ENCODE measurements at regions not wholly inside any gene's neighbourhood (a gene's known extent, or its start where the extent isn't known, plus 50 kb on each side); places are given as distances from the start of the nearest gene placed in this dataset.

DNA sequence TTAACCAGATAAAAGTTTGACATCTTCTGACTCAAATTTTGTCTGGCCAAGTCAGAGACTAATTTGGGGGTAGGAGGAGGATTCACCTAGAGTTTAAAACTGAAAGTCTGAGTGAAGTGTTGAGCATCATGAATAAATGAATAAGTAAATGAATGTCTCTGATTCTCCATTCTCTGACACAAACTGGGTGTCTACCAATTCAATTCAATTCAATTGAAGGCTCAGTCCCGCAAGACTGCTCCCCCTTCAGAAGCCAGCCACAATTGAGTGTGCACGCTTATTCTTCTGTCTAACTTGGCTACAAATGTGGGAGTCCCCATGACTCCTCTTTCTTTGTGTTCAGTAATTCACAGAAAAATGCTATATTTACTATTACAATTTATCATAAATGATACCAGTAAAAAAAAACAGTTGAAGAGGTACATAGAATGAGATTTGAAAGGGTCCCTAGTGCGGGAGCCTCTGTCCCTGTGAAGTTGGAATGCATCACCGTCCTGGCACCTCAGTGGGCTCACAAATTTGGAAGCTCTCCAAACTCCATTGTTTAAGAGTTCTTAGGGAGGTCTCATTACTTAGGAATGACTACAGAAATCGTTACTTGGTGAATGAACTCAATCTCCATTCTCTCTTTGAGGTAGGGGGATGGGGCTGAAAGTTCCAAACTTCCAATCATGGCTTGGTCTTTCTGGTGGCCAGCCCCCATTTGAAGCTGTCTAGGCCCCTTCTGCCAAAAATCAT is 243.7 kb upstream of the PHYHIPL start:
- no peak for DNase-seq (ENCODE audit: low spot score)

DNA sequence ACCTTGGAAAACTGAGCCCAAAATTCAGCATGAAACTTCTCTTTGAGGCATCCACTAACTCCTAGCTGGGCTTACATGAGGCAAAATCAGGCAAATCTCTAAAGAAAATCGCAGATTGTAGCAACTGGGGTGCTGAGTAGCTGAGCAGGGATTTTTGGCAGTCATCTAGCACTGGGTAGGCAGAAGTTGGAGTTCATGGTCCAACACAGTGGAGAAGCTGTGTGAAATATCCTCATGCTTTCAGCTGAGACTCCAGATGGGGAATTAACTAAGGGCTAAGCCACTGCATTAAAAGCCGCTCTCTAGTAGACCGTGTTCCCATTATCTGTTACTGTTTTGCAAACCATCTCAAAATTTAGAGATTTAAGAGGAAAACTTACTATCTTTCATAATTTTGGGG is 240.1 kb upstream of the PHYHIPL start:
- no peak for DNase-seq (ENCODE audit: low spot score)

DNA sequence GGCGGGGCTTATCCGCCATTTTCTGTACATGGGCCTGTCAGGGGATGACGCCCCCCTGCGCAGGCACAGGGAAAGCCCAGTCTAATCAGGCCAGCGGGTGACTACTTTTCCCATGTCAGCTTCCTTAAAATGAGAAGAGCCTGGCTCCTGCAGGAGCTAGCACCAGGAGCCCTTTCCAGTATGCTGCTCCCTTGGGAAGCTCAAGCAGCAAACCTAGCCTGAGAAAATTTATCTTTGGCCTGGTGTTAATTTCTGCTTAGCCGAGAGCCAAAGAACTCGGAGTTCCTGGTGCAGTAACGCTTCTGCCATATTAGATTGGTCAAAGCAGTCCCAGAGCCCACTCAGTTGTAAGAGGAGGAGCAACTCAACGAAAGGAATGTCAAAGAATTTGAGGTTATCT is 239.0 kb upstream of the PHYHIPL start:
- DNase-seq (ENCODE audit: low spot score): no peak

DNA sequence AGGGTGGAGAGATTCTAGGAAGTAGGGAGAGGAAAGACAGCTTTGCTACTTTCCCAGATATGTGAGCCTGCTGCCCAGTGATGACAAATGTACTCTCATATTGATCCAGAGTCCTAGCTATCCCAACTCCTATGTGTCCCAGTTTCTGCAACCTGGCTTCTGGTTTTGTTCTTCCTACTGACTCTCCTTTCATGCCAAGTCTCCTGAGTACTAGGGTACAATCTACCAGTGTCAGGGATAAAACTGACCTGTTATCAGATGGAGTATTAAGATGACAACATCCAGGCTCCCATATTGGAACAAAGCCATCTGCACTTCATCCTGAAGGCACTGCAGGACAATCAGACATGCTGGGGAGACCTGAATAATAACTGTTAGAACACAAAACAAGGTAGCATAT is 233.7 kb upstream of the PHYHIPL start:
- DNase-seq (ENCODE audit: low spot score): no peak

DNA sequence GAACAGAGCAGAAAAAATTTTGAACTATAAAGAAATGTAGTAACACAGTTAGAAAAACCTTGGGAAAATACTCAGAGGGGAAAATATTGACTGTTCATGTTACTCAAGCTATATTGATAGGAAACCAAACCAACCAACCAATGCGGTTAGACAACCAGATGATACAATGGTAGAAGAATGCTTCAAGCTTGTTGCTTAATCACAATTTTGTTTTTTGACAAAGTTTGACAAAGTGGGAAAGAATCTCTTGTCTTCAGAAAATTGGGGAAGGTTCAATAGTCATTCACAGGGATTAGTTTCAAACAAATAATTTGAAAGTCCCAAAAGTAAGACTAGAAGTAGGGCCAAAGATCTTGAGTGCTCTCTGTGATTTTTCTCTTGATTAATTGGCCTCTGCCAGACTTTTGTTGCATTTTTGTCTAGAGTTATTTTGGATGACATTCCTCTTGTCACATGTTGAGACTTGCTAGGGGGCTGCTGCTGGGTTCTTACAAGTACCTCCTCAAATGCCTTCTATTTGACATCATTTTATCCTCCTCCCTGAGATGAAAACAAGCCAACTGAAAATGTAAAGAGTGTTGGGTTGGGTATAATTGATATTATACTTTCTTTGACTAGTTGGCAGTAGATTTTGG is 233.1 kb upstream of the PHYHIPL start:
- DNase-seq (ENCODE audit: low spot score): no peak

DNA sequence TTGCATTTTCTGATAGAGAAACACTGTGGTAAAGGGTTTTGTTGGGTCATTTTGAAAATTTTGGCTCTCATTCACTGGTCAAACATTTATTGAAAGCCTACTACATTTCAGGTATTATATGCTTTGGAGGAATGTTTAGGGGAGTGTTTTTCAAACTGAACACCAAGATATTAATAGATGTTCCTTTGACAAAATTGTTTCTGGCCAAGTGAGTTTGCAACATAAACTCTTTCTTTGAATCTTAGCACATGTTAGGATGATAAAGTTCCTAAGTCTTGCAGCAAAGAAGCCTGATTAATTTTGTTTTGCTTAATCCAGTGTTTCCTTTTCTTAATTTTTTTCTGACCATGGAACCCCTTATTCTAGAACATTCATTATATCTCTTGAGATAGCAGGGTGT is 232.5 kb upstream of the PHYHIPL start:
- DNase-seq (ENCODE audit: low spot score): no peak

DNA sequence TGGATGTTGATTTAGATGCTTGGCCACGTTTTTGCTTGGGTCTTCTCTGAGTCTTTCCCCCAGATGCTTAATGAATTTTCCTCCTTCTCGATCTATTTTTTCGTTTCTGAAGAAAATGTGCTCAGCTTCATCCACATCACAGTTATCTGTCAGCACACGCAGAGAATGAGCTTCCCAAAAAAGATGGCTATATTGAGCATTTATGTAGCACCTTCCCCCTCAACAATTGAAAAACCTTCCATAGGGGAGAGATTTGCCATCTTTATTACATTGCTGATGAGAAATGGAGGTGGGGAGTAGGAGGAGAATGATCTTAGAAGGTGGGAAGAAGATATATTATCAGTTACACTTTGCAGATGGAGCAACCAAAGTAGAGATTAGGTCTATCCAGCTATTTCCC is 228.1 kb upstream of the PHYHIPL start:
- no peak for DNase-seq (ENCODE audit: low spot score)

DNA sequence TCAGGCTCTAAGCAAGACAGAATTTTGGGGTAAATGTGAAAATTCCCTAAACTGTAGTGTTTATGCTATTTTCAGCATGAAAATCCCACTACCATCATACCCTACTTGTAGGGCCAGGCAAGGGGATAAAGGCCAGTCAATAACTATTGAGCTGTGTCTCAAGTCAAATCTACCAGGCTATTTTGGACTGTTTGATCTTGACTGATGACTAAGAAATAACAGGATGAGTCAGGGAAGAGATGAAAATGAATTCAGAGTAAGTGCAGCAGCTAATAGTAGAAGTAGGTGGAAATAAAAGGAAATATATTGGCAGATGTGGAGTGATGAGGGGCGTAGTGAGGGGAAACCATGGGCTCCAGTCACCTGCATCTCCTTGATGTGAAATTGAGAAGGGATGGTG is 225.8 kb upstream of the PHYHIPL start:
- DNase-seq (ENCODE audit: low spot score): no peak

DNA sequence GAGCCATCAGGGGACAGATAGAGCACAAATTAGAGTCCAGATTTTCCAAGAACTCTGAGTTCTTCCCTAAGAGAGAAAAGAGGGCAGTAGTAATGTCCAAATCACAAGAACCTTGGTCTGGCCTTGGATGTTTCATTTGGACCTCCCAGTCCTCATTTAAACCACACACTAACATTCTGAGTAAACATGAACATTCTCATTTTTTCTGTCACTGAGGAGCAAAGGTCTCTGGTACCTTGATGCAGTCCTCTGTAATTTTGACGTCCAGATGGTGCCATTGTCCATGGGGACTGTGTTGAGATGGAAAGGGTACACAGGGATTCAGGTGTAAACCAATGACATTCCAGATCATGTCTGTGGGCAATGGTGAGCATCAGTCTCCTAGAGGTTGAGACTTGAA is 225.4 kb upstream of the PHYHIPL start:
- no peak for DNase-seq (ENCODE audit: low spot score)

DNA sequence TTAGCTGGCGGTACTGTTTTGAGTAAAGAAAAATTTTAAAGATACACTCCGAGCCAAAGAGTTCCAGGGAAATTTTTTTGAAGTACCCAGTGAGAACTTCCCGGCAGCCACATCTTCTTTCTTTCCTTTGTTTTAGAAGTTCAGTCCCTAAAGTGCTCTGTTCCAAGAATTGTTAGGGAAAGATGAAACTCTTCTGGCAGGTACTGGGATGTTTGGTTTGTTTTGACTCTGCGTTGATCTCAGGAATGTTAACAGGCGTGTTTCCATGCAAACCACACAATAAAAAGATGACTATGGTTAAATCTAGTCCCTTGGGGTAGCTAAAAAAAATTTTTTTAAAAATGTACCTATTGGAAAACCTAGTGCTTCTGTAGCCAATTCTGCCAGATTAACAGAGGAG is 224.7 kb upstream of the PHYHIPL start:
- DNase-seq (ENCODE audit: low spot score): no peak

DNA sequence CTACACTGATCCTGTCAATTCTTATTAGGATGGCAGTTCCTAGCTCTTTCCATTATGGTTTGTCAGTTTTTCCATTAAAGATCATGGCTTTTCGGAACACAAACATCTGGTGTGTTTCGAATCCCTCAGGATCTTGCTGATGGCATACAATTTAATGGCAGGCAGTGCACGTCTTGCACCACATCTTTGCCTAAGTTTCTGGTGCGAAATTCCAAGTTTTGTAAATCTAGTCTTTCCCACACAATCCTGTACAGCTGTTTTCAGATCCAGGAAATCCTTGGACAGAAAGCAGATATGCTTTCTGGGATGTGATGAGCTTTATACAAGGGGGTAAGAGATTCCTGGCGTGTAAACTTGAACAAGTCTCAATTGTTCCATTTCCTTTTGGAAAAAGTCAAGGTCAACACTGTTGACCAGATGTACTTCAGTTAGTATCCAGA is 224.3 kb upstream of the PHYHIPL start:
- DNase-seq (ENCODE audit: low spot score): no peak

DNA sequence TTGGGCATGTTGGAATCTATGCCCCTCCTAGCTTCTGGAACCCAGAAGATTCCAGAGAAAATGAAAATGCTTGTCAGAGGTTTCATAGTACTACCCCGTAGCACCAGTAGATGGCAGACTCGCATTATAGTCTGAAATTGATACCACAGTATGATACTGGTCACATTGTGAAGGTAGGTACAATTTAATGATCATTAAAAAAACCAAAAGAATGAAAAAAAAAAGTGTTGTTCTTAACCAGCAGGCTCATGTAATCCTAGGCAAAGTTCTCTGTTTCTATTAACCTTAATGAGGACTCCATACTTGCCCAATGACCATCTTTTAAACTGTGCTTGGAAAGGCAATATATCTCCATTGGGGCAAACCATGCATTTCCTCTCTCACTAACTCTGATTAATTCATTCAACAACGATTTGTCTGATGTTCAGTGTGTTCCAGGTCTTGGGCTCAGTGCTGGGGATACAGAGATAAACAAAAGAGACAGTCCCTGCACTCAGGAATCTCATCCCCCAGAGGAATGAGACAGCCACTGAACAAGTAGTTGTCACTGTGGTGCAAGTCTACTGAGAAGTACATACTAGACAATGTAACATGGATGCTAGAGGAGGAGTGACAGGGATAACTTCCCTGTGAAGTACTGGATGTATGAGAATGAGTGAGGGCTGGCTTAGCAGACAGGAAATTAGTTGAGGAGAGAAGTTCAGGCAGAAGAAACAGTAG is 223.5 kb upstream of the PHYHIPL start:
- peak; percentile 13 for DNase-seq (ENCODE audit: low spot score)

DNA sequence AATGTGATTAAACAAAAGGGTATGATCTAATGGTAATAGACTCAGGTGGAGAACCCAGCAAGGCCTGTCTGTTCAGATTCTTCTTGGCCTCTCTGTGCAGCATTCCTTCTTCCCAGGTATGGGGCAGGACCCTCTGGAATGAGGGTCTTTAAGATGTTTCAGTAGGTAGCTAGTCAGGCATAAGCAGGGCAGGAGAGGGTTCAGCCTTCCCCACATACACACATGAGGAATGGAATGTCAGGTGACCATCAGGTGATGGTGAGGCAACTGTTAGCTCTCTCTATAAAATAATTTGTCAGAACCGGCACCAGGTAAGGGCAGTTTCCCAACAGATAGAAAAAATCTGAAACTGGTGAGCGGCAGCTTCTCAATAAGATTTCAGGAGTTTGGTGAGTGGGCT is 222.3 kb upstream of the PHYHIPL start:
- DNase-seq (ENCODE audit: low spot score): no peak

DNA sequence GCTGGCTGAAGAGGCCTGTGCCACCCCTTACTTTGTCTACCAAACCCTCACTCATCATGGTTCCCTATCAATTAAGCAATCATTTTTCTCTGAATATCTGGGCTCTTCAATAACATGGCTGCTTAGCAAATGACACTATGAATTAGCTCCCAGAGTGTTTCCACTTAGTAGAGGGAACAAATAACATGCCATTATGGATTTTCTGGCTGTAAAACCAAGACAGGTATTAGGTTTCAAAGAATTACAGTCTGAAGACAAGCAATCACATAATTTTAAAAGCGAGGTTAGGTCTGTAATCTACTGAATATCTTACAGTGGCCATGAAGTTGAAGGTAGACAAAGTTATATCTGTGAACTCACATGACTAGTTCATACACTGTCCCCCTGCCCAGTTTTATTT is 220.8 kb upstream of the PHYHIPL start:
- DNase-seq (ENCODE audit: low spot score): no peak

DNA sequence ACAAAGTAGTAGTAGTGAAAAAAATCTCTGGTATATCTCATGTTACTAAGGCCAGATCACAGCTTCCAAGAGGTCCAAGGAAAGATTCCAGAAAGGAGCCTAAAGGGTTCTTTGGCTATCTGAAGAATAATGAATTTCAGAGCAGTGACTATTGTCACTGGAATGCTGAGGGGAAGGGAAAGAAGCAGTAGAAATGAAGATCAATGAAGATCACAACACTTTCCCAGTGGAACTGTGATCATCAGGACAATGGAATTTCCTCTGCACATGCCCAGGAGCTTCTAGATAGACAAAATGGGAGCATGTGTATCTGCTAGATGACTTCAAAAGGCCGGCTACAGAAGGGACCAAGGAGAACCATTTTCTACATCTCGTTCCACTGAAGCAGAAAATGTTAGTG is 219.5 kb upstream of the PHYHIPL start:
- no peak for DNase-seq (ENCODE audit: low spot score)

DNA sequence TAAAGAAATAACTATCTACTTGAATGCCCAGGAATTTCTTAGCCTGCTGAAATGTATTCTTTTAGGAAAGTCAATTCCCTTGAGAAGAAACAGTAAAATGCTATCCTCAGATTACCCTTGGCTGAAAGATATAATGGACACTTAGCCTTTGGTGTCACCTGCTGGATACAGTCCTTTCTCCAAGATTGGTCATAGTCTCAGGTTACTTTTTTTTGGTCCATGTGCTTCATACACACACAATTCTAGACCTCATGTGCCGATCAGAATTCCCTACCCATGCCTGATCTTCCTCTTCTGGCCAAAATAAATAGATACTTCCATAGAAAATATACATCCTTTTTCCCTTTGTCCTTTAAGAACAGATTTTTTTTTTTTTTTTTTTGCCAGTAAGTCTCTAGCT is 218.9 kb upstream of the PHYHIPL start:
- no peak for DNase-seq (ENCODE audit: low spot score)

DNA sequence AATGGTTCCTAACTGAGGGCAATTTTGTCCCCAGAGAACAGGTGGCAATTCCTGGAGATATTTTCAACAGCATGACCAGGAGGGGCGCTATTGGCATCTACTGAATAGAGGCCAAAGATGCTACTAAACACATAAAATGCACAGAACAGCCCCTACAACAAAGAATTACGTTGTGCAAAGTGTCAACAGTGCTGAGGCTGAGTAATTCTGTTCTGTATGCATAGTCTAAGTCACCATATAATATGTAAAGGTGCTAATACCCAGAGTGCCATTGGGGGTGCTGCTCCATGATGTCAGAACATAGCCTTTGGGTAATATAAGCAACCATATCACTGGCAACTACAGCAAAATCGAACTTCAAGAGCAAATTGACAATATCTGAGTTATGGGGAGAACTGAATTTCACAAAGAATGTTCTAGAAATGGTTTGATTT is 213.3 kb upstream of the PHYHIPL start:
- DNase-seq (ENCODE audit: low spot score): no peak

DNA sequence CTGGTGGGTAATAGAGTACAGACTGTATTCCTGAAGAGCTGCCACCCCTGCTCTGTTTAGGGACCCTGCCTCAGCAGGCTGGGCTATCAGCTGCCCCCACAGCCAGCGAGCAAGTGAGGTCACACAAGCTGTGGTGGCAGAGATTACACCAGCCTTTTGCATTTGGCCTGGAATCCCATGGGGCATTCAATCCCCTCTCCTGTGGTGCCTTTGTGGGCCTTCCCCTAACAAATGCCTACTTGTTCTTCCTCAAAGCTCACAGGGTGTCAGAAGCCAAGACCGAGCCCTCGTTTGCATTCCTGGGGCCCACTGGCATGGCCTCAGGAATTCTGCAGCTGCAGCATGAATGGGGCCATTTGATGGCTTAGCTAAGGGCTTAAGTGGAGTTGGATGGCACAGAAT is 212.7 kb upstream of the PHYHIPL start:
- no peak for DNase-seq (ENCODE audit: low spot score)

DNA sequence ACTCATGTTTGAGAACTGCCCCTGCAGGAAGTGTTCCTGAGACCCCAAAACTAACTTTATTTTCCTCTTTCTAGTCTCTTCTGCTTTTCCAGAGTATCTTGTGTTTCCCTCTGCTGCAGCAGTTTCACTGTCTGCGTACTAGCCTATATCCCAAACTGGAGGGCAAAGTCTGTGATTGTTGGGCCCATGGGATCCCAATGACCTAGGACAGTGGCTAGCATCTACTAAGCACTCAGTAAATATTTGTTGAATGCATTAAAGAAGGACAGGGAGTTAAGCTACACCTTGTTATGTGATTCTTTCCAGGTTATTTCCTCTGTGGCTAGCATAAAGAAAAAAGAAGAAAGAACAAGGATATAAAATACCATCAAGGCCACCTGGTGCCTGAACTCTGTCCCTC is 210.6 kb upstream of the PHYHIPL start:
- DNase-seq (ENCODE audit: low spot score): no peak

DNA sequence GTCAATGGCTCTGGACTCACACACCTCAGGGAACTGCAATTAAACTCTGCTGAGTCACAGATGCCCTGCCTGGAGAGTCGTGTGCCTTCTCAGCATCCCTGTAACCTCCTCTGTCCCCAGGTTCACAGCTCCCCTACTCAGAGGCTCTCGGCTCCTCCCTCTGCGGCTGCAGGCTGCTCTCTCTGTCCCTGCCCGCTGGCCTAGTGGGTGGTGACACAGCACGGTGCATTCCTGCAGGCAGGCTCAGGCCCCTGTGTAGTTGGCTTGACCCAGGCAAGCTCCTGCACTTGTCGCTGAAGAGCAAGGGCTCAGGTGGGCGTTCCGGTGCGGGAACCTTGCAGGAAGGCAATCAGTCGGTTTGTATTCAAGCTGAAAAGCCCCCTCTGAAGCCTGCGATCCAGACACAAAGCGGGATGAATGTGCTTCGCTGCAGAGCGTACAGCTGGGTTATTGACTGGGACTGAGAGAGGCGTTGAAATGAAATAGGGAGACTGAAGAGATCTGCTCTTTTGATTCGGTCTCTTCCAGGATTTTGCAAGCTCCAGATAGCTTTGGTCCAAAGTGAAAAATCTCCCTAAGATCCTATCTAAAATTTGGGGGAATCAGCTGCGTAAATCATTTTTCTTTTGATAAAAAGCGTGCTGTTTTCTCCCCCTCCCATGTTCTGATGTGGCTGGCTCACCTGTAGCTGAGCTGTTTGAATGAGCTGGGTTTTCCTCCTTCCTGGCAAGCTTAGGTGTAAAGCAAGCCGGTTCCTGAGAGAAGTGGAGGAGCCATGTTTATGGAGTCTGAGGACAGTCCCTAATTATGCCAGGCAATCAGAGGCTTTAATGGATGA is 208.7 kb upstream of the PHYHIPL start:
- DNase-seq (ENCODE audit: low spot score): no peak

DNA sequence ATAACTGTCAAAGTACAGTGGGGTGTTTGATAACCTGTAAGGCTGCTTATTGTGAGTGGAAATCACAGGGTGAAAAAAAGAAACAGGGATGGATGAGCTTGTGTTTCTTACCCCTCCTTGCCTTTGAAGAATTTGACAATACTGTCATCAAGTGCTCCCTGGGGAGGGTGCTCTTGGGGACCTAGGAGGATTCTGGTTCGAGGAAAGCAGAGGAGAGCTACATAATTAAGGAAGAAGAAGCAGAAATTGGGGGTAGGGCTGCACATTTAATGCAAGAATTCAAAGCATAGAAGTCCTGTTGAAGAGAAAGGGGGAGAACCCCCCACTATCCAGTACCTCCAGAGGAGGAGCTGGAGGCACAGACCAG is 208.1 kb upstream of the PHYHIPL start:
- no peak for DNase-seq (ENCODE audit: low spot score)

DNA sequence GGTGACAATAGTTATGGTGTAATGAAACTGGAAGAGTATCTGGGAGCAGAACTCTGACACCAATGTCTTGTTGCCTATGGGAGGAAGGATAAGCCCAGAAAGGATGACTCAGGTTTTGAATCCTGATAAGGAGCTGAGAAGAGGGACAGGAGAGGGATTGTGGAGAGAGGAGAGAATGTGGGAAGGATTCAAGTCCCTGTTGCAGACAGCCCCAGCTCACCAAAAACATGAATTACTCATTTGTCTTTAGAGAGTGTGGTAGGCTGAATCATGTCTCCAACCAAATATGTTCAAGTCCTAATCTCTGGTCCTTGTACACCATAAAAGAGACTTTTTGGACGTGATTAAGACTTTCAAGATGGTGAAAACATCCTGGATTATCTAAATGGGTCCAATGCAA is 206.9 kb upstream of the PHYHIPL start:
- no peak for DNase-seq (ENCODE audit: low spot score)
